Sigmoid colon (tissue), 6 donors: ENCODE measurements at regions not wholly inside any gene's neighbourhood (a gene's known extent, or its start where the extent isn't known, plus 50 kb on each side); places are given as distances from the start of the nearest gene placed in this dataset.

ENCODE experiments used
- DNase-seq: peaks from one replicate; pipeline ENCODE4 v3.0.0-alpha.2; 2019
- H3K27ac ChIP-seq, 4 donors: fragments of 200-600 bp; sonication (generic); one replicate each; pipeline ENCODE4 v1.5.1; 2016 to 2019; ENCODE audit warnings: mild to moderate bottlenecking in 1 of 4
- H3K27me3 ChIP-seq, 3 donors: fragments of 200-600 bp; sonication (generic); one replicate each; pipeline ENCODE4 v1.5.1; 2019; ENCODE audit warnings: mild to moderate bottlenecking in 1 of 3
- H3K36me3 ChIP-seq, 4 donors: fragments of 200-600 bp; sonication (generic); one replicate each; pipeline ENCODE4 v1.5.1; 2016 to 2019
- H3K4me1 ChIP-seq, 4 donors: fragments of 200-600 bp; sonication (generic); one replicate each; pipeline ENCODE4 v1.5.1; 2017 to 2019
- H3K4me3 ChIP-seq, 4 donors: fragments of 200-600 bp; sonication (generic); one replicate each; pipeline ENCODE4 v1.5.1; 2017 to 2019; ENCODE audit warnings: mild to moderate bottlenecking in 2 of 4, moderate library complexity in 1 of 4
- H3K9me3 ChIP-seq, 4 donors: fragments of 200-600 bp in 3 of 4; sonication (generic) in 3 of 4; one replicate each; pipeline versions ENCODE4 v1.5.1 to v1.6.1; 2013 to 2019
- CTCF ChIP-seq, 4 experiments: fragments of 450-650 bp in 3 of 4; fragments of 200-600 bp in 1 of 4; IDR thresholded peaks; one replicate each; pipeline ENCODE4 v1.5.1; 2016 to 2019; ENCODE audit warnings: antibody characterized with exemption in 4 of 4, mild to moderate bottlenecking in 3 of 4, moderate library complexity in 2 of 4
- EP300 ChIP-seq, 4 donors: sonication (generic); formaldehyde crosslinking; IDR thresholded peaks; one replicate each; pipeline ENCODE4 v1.6.1; 2017; ENCODE audit warnings: antibody characterized with exemption in 4 of 4
- POLR2A ChIP-seq, 2 donors: fragments of 450-650 bp; IDR thresholded peaks; one replicate each; pipeline ENCODE4 v1.6.1; 2016; ENCODE audit warnings: antibody characterized with exemption in 2 of 2, mild to moderate bottlenecking in 2 of 2, moderate library complexity in 2 of 2
- POLR2AphosphoS5 ChIP-seq, 4 donors: sonication (generic); formaldehyde crosslinking; IDR thresholded peaks; one replicate each; pipeline ENCODE4 v1.6.1; 2017; ENCODE audit warnings: antibody characterized with exemption in 4 of 4
- WGBS, 2 donors: extraction: QIAGEN DNeasy Blood & Tissue Kit; methylation state at CpG; one replicate each; pipeline ENCODE4 v1.1.7; 2013; 5-methylcytosine and 5-hydroxymethylcytosine counted together
- intact Hi-C: fragments of 100-400 bp; cut with DNase I; formaldehyde crosslinking; loops from one replicate; pipeline ENCODE4 v1.15.1; 2023
- donor health status: healthy with polysubstance abuse.
- donor health status: healthy.

- H3K36me3 ChIP-seq, result no peaks in the 10 kb centered on the region
- H3K27me3 ChIP-seq, result no peaks in the 10 kb centered on the region
- H3K27ac ChIP-seq, result peak overlapping the region; percentile 41 to 63 (median 60)
- no peaks in the 10 kb centered on the region for H3K9me3 ChIP-seq
- DNase-seq, result no peak
- peaks cover 0 to 13% (median 11%) of the 10 kb centered on the region in 4 donors for H3K4me1 ChIP-seq
- H3K4me3 ChIP-seq, result no peak overlapping the region
- WGBS, 2 donors, result 56 to 64% methylated on average over 3 of the region's 3 CpGs
- intact Hi-C loops, result no loop called here
- peak in 1 of 4 donors; percentile 40 for TF ChIP-seq EP300 (IDR thresholded peaks at IDR 0.05)
- peak; percentile 41 to 61 (median 52) for TF ChIP-seq POLR2AphosphoS5 (IDR thresholded peaks at IDR 0.05)
- TF ChIP-seq CTCF (IDR thresholded peaks at IDR 0.05), result no peak
These were observed 144.4 kb downstream of the PTBP2 start for GRCh38 chr1:96865731-96866685.

- 83 to 92% methylated on average over 2 of the region's 2 CpGs for WGBS, 2 donors
- no peak for TF ChIP-seq POLR2A (IDR thresholded peaks at IDR 0.05)
- no peak for TF ChIP-seq EP300 (IDR thresholded peaks at IDR 0.05)
- no peak for TF ChIP-seq POLR2AphosphoS5 (IDR thresholded peaks at IDR 0.05)
- no peak for TF ChIP-seq CTCF (IDR thresholded peaks at IDR 0.05)
- no peak overlapping the region for H3K4me3 ChIP-seq
- no peaks in the 10 kb centered on the region for H3K4me1 ChIP-seq
- peaks cover 0 to 15% (median 2%) of the 10 kb centered on the region in 4 donors for H3K9me3 ChIP-seq
- H3K27ac ChIP-seq, result no peak overlapping the region
- DNase-seq, result no peak
- H3K36me3 ChIP-seq, result no peaks in the 10 kb centered on the region
- intact Hi-C loops, result no loop called here
- no peaks in the 10 kb centered on the region for H3K27me3 ChIP-seq
These were observed 151.2 kb downstream of the PTBP2 start for GRCh38 chr1:96872757-96873156.

GRCh38 chr1:96878640-96879039 lies 157.1 kb downstream of the PTBP2 start:
- Histone ChIP-seq H3K4me3 (no peak overlapping the region), H3K36me3 (no peaks in the 10 kb centered on the region), H3K27ac (no peak overlapping the region), H3K4me1 (peaks cover 0 to 10% (median 0%) of the 10 kb centered on the region in 4 donors), H3K27me3 (no peaks in the 10 kb centered on the region), H3K9me3 (no peaks in the 10 kb centered on the region)
- intact Hi-C loops, result no loop called here
- TF ChIP-seq CTCF (IDR thresholded peaks at IDR 0.05), result no peak
- no peak for TF ChIP-seq EP300 (IDR thresholded peaks at IDR 0.05)
- no peak for TF ChIP-seq POLR2AphosphoS5 (IDR thresholded peaks at IDR 0.05)
- no peak for TF ChIP-seq POLR2A (IDR thresholded peaks at IDR 0.05)
- WGBS, 2 donors, result 36 to 60% methylated on average over 1 of the region's 1 CpG
- DNase-seq, result no peak

- intact Hi-C loops, result no loop called here
- TF ChIP-seq EP300 (IDR thresholded peaks at IDR 0.05) (no peak), CTCF (IDR thresholded peaks at IDR 0.05) (no peak), POLR2AphosphoS5 (IDR thresholded peaks at IDR 0.05) (no peak), POLR2A (IDR thresholded peaks at IDR 0.05) (no peak)
- H3K27me3 ChIP-seq, result no peaks in the 10 kb centered on the region
- H3K4me3 ChIP-seq, result no peak overlapping the region
- no peaks in the 10 kb centered on the region for H3K36me3 ChIP-seq
- no peak for DNase-seq
- H3K27ac ChIP-seq, result no peak overlapping the region
- peaks cover 0 to 10% (median 0%) of the 10 kb centered on the region in 4 donors for H3K4me1 ChIP-seq
- no peaks in the 10 kb centered on the region for H3K9me3 ChIP-seq
These were observed 159.0 kb downstream of the PTBP2 start for GRCh38 chr1:96880626-96881025.
